Activated T-cell treated with anti-CD3 and anti-CD28 coated beads, Interleukin-2, amount 50 U/mL, for 72 hours (primary cell): ENCODE measurements at regions not wholly inside any gene's neighbourhood (a gene's known extent, or its start where the extent isn't known, plus 50 kb on each side); places are given as distances from the start of the nearest gene placed in this dataset.
"Not testable (repeated sequence)": the region's sequence is repeated elsewhere in the genome, so short reads cannot be mapped to it uniquely, and the experiment has no call there.

Experiments
- ATAC-seq, 2 donors: fragments of 150-1000 bp; cut with Tn5 transposase; replicated peaks in 1 of 2; 2 replicates each; pipeline ENCODE4 v1.10.0; 2021; ENCODE audit warnings: moderate library complexity in 2 of 2, mild to moderate bottlenecking in 1 of 2
- DNase-seq, 2 donors: peaks; one replicate each; pipeline ENCODE4 v3.0.0; 2021 to 2022; ENCODE audit warnings: mixed read lengths in 1 of 2
- H3K27ac Mint-ChIP-seq: one replicate; pipeline ENCODE4 v1.8.0; 2022; ENCODE audit warnings: mild to moderate bottlenecking, moderate library complexity, mixed read lengths
- H3K27me3 Mint-ChIP-seq: one replicate; pipeline ENCODE4 v1.8.0; 2022; ENCODE audit warnings: low read depth, mixed read lengths
- H3K36me3 Mint-ChIP-seq, 2 donors: one replicate each; pipeline ENCODE4 v1.8.0; 2022; ENCODE audit warnings: mixed read lengths in 2 of 2, mild to moderate bottlenecking in 1 of 2; ENCODE audit not compliant: insufficient read depth in 2 of 2
- H3K4me1 Mint-ChIP-seq: one replicate; pipeline ENCODE4 v1.8.0; 2022; ENCODE audit warnings: low read depth, mixed read lengths
- H3K4me3 Mint-ChIP-seq, 2 donors: one replicate each; pipeline ENCODE4 v1.8.0; 2022; ENCODE audit warnings: mild to moderate bottlenecking in 2 of 2, mixed read lengths in 2 of 2, moderate library complexity in 2 of 2
- H3K9me3 Mint-ChIP-seq, 2 donors: one replicate each; pipeline ENCODE4 v1.8.0; 2022; ENCODE audit warnings: mixed read lengths in 2 of 2

DNA sequence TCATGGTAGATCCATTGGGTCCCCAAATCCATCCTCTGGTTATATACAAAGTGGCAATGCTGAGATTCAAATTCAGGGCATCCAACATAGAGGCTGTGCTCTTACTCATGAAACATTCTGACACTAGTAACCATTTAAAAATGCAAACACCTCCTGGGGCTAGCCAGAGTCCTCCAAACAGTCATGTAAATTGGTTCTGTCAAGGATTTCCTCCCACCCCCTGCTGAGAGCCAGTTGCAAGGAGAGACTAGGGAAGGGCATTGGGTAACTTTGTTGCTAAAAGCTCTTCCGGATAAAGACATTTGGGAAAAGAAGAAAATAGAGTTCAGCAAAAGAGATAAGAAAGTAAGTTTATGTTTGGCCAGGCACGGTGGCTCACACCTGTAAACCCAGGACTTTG lies 58.3 kb downstream of the ART5 start:
- not testable (repeated sequence) for H3K36me3 Mint-ChIP-seq, H3K4me1 Mint-ChIP-seq, H3K27ac Mint-ChIP-seq, ATAC-seq, H3K4me3 Mint-ChIP-seq, DNase-seq, H3K9me3 Mint-ChIP-seq
- peaks cover 51% of the 10 kb centered on the region for H3K27me3 Mint-ChIP-seq

DNA sequence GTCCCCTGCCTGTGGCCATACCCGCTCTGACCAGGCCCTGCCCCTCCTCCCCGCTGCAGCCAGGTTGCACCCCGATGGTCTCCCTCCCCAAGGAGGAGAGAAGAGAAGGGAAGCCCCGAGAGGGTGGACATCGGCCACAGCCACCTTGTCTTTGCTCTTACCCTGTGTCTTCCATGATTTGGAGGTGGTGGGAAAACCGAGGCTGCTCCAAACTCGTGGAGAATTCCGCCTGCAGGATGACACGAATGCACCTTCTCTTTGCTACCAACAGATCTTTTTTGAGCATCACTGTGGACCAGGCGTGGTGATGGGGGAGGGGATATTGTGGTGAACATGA lies 60.4 kb downstream of the ART5 start:
- not testable (repeated sequence) for H3K9me3 Mint-ChIP-seq, DNase-seq, ATAC-seq, H3K36me3 Mint-ChIP-seq, H3K4me1 Mint-ChIP-seq, H3K27ac Mint-ChIP-seq
- Mint-ChIP-seq H3K27me3 (peaks cover 42% of the 10 kb centered on the region), H3K4me3 (peak overlapping the region; percentile 50 to 79)

DNA sequence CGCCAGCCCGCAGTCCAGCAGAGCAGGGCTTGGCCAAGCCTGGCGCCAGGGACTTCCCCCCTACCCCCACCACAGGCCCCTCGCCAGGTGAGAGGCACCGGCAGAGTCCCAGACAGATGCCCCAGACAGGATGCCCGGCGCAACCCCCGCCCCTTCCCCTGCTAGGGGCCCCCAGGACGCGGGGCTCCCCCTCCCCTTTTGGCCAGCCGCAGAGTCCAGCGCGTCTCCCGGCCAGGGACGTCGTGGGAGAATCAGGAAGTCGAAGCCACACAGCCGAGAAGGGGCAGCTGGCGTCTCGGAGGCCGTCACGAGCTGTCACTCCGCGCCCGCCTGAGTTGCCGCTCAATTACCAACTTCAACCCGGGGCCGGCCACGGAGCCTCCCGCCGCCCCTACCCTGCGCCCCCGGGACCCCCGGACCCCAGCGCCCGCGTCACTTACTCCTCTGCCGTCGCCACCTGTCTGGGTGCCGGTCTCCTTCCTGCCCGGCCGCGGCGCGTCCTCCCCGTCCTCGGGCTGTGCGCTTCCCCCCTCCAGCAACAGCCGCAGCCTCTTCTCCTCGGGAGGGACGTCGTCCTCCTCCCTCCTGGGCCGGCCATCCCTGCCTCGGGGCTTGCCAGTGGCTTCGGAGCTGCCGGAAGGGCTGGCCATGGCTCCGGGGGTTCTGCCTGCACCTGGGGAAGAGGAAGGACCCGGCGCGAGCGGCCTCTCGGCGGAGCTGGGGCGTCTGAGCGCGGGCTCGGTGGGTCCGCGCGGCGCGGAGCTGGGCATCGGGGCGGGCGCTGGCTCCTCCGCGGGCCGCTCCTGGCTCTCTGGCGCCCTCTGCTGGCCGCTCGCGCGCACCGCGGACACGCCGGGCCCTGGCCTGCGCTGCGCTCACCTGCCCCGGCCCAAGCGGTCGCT lies 61.1 kb downstream of the ART5 start:
- H3K4me1 Mint-ChIP-seq, H3K27ac Mint-ChIP-seq, H3K9me3 Mint-ChIP-seq, H3K36me3 Mint-ChIP-seq: not testable (repeated sequence)
- DNase-seq: peak; percentile 72 to 80
- peak; percentile 50 to 66 for ATAC-seq
- peaks cover 42% of the 10 kb centered on the region for H3K27me3 Mint-ChIP-seq
- peak overlapping the region; percentile 79 to 85 for H3K4me3 Mint-ChIP-seq

DNA sequence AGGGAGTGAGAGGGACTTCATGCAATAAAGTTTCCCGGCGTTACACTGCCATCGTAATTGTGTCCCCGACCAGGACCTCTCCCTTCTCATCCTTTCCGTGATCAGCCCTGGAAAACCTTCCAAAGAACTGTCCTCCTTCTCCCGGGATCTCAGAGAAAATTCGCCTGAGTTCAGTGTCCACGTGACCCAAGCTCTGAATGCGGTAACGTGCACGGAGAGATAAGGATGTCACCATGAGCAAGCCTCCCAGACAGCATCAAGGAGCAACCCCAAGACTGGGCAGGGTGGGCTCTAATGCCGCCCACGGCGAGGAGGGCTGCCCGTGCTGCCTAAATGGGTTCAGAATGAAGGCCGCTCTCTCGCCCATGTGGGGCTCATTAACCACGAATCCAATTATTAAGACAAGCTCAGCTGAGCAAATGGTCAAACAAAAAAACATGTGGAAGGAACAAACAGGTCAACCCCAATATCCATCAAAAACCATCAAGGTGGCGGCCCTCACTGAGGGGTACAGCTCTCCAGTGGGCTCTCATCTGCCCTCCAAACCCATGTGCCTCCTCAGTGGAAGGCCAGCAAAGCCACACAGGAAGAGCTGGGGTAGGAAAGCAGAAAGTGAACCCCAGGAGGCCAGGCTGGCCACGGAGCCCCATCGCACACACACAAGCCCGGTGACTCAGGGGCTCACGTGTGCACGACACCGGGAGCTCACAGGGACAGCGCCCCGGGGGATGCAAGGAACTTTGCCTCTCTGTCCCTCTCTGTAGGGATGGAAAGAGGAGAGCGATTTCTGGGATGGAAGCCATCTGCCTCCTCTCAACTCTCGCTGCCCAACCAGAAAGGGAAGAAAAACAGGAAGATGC lies 62.0 kb downstream of the ART5 start:
- Mint-ChIP-seq H3K4me3 (peak overlapping the region; percentile 79 to 85), H3K27me3 (peaks cover 47% of the 10 kb centered on the region)
- H3K36me3 Mint-ChIP-seq, H3K4me1 Mint-ChIP-seq, ATAC-seq, H3K27ac Mint-ChIP-seq, H3K9me3 Mint-ChIP-seq, DNase-seq: not testable (repeated sequence)

DNA sequence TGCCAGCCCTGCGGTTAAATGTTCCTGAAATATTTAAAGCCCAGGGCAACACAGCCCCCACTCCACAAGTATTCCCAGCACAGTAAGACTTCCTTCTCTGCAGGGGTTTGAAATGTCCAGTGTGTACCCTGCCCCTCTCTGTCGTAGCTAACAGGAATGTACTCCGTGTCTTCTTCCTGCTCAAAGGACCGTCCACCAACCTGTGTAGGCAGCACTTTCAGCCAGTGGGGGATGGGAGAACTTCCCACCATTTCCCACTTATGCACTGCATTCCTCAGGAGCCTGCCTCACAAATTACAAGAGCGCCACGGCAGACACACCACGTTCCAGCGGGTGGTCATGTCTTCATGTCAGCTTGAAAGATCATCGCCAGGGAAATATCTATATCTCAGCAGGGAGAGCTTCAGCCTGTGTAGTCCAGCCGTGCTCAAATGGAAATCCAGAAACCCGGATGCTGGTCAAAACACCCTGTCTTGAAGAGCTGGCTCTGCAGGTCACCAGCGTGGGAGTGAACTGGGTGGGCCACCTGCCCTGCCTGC lies 65.7 kb downstream of the ART5 start:
- DNase-seq, H3K27ac Mint-ChIP-seq, H3K9me3 Mint-ChIP-seq, ATAC-seq, H3K4me1 Mint-ChIP-seq, H3K36me3 Mint-ChIP-seq, H3K4me3 Mint-ChIP-seq: not testable (repeated sequence)
- peaks cover 25% of the 10 kb centered on the region for H3K27me3 Mint-ChIP-seq

DNA sequence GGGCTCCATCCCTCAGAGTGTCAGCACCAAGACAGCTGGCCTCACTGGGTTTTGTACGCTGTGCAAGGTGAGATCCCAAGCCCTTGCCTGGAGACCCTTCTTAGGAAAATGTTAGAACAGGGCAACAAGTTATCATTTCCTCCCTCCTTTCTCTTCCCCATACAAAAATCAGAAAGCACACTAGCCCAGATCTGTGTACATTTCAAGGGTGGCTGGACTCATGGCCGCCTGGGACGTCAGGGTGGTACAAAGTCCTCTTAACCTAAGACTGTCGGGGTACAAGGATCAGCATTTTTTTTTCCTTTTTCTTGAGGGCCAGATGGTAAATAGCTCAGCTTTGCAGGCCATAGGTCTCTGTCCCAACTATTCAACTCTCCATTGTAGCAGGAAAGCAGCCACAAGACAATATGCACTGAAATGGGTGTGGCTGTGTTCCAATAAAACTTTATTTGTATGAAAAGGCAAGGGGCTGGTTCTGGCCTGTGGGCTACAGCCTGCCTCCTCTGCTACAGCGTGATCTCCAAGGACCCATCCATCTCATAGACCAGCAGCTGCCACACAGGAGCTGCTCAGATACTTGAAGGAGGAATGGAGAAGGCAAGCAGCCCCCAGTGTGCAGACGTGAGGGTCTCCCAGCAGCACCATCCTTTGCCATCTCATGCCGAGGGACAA lies 68.7 kb downstream of the ART5 start:
- H3K4me3 Mint-ChIP-seq, H3K4me1 Mint-ChIP-seq, H3K27me3 Mint-ChIP-seq, H3K9me3 Mint-ChIP-seq, H3K36me3 Mint-ChIP-seq, DNase-seq, ATAC-seq, H3K27ac Mint-ChIP-seq: not testable (repeated sequence)

DNA sequence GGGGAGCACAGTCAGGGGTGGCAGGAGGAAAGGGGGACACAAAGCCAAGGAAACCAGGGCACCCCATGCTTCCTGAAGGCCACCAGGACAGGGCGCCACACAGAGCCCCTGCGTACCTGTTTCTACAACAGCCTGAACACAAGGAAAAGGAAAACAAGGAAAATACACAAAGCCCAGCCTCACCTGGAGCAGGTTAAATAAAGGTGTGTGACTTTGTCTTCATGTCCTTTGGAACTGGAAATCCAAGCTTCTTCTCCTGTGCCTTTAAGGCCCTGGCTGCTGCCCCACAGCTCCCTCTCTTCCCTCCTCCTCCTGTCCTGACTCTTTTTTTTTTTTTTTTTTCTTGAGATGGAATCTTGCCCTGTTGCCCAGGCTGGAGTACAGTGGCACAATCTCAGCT lies 70.0 kb downstream of the ART5 start:
- not testable (repeated sequence) for H3K4me3 Mint-ChIP-seq, H3K9me3 Mint-ChIP-seq, DNase-seq, H3K27me3 Mint-ChIP-seq, H3K36me3 Mint-ChIP-seq, ATAC-seq, H3K4me1 Mint-ChIP-seq, H3K27ac Mint-ChIP-seq

DNA sequence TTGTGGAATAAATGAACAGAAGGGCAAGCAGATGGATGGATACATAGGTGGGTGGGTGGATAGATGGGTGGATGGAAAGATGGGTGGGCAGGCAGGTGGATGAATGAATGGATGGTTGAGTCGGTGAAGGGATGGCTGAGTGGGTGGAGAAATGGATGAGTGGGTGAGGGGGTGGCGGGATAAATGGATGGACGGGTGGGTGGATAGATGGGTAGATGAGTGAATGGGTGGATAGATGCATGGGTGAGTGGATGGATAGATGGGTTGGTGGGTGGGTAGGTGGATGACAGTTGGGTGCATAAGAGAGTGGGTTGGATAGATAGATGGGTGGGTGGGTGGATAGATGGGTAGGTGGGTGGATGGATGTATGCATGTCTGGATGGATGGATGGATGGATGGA lies 76.0 kb downstream of the ART5 start:
- H3K36me3 Mint-ChIP-seq, H3K9me3 Mint-ChIP-seq, DNase-seq, H3K27ac Mint-ChIP-seq, H3K4me3 Mint-ChIP-seq, ATAC-seq, H3K4me1 Mint-ChIP-seq: not testable (repeated sequence)
- H3K27me3 Mint-ChIP-seq: peaks cover 22% of the 10 kb centered on the region

DNA sequence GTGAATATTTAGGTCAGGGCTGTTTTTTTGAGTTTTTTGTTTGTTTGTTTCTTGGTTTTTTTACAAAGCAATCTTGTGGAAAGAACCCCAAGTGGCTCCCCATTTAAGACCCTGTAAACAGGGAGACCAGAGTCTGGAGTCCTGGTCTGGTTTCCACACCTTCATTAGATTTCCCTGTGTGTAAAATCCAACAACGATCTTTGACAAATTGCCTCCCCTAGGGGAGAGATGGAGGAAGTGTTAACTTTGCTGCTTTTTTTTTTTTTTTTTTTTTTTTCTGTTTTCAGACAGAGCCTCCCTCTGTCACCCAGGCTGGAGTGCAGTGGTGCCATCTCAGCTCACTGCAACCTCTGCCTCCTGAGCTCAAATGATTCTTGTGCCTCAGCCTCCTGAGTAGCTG lies 77.4 kb downstream of the ART5 start:
- H3K4me1 Mint-ChIP-seq, DNase-seq, H3K27ac Mint-ChIP-seq, ATAC-seq, H3K9me3 Mint-ChIP-seq, H3K36me3 Mint-ChIP-seq, H3K4me3 Mint-ChIP-seq: not testable (repeated sequence)
- peaks cover 23% of the 10 kb centered on the region for H3K27me3 Mint-ChIP-seq

DNA sequence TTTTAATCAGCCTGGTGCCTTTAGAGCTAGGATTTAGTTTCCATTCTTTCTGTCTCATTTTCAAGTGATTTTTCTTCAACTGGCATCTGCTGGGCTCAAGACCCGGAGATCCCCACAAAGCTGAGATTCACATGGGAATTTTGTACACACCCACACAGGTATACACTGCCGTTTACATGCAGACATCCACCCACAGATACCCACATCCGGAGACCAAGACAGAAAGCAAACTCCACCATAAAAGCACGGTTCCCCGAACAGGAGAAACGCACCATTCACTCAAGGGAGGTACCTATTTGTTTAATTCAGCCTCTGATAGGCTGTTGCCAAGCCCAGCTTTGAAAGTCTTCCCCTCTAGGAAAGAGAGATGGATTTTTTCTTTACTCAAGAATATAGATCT lies 87.2 kb downstream of the ART5 start:
- Mint-ChIP-seq H3K27ac (peak overlapping the region; percentile 84), H3K27me3 (peaks cover 23% of the 10 kb centered on the region), H3K4me3 (peak overlapping the region; percentile 62 to 84), H3K4me1 (peaks cover 21% of the 10 kb centered on the region)
- not testable (repeated sequence) for H3K36me3 Mint-ChIP-seq, H3K9me3 Mint-ChIP-seq, ATAC-seq
- DNase-seq: peak; percentile 18 to 28

DNA sequence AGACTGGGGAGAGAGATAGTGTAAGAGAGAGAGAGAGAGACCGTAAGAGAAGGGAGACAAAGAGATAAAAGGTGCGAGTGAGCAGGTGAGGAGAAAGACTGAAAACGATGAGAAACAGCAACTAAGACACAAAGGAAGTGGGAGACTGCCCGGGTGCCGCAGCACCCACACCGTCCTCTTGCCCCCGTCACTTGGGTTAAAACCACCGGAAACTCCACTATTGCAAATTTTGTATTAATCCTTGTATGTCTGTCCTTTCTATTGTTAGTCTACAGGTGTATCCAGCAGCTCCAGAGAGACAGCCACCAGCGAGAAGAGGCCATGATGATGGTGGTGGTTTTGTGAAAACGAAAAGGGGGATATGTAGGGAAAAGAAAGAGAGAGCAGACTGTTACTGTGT lies 96.8 kb downstream of the ART5 start:
- H3K27ac Mint-ChIP-seq: peak overlapping the region; percentile 58
- H3K36me3 Mint-ChIP-seq, H3K9me3 Mint-ChIP-seq, ATAC-seq, H3K27me3 Mint-ChIP-seq: not testable (repeated sequence)
- peak; percentile 16 for DNase-seq
- H3K4me1 Mint-ChIP-seq: peaks cover 12% of the 10 kb centered on the region
- peak overlapping the region; percentile 59 to 77 for H3K4me3 Mint-ChIP-seq

DNA sequence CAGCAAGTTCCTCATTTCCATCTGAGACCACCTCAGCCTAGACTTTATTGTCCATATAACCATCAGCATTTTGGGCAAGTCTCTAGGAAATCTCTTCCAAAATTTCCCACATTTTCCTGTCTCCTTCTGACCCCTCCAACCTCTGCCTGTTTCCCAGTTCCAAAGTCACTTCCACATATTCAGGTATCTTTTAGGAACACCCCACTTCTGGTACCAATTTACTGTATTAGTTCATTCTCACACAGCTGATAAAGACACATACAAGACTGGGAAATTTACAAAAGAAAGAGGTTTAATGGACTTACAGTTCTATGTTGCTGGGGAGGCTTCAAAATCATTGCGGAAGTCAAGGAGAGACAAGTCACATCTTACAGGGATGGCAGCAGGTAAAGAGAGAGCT lies 103.6 kb downstream of the ART5 start:
- peak overlapping the region; percentile 22 for H3K27ac Mint-ChIP-seq
- peaks cover 8 to 19% of the 10 kb centered on the region in 2 donors for H3K9me3 Mint-ChIP-seq
- peaks cover 8 to 24% of the 10 kb centered on the region in 2 donors for H3K36me3 Mint-ChIP-seq
- not testable (repeated sequence) for ATAC-seq, DNase-seq, H3K4me3 Mint-ChIP-seq, H3K4me1 Mint-ChIP-seq, H3K27me3 Mint-ChIP-seq

DNA sequence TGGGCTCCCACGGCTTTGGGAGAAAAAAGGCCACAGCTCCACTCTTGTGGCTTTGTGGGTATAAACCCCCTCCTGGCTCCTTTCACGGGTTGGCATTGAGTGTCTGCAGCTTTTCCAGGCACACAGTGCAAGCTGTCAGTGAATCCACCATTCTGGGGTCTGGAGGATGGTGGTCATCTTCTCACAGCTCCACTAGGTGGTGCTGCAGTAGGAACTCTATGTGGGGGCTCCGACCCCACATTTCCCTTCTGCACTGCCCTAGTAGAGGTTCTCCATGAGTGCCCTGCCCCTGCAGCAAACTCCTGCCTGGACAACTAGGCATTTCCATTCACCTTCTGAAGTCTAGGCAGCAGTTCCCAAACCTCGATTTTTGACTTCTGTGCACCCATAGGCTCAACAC lies 104.5 kb downstream of the ART5 start:
- H3K27ac Mint-ChIP-seq, DNase-seq, H3K27me3 Mint-ChIP-seq, ATAC-seq, H3K4me1 Mint-ChIP-seq, H3K4me3 Mint-ChIP-seq: not testable (repeated sequence)
- Mint-ChIP-seq H3K9me3 (peaks cover 8 to 19% of the 10 kb centered on the region in 2 donors), H3K36me3 (peaks cover 8 to 24% of the 10 kb centered on the region in 2 donors)
